Right ventricle myocardium superior (tissue), 1 donor: ENCODE measurements at regions not wholly inside any gene's neighbourhood (a gene's known extent, or its start where the extent isn't known, plus 50 kb on each side); places are given as distances from the start of the nearest gene placed in this dataset. TPM values are rescaled to one million over a fixed set of nuclear protein-coding genes. Genes with fewer than 3 reads are reported as not detected.
A peak's percentile ranks its signal among the peaks of the same experiment; 100 is the strongest.

Experiments
- ATAC-seq: fragments of 200-7000 bp; cut with Tn5 transposase; one replicate; pipeline ENCODE4 v1.9.1; 2020; ENCODE audit warnings: mild to moderate bottlenecking; ENCODE audit not compliant: poor library complexity
- DNase-seq: peaks from one replicate; pipeline ENCODE4 v3.0.0-alpha.2; 2020
- intact Hi-C: fragments of 100-400 bp; cut with DNase I; formaldehyde crosslinking; loops from one replicate; pipeline ENCODE4 v1.11.2; 2022
- microRNA-seq: library from miRNA; unstranded; fragments of <30 nt; microRNA quantifications from one replicate; pipeline ENCODE4 v1.2.0, GENCODE V29; 2020
- donor health status: DM: no; HTN: yes; CAD: no; lungs with severe emphysema.

DNA sequence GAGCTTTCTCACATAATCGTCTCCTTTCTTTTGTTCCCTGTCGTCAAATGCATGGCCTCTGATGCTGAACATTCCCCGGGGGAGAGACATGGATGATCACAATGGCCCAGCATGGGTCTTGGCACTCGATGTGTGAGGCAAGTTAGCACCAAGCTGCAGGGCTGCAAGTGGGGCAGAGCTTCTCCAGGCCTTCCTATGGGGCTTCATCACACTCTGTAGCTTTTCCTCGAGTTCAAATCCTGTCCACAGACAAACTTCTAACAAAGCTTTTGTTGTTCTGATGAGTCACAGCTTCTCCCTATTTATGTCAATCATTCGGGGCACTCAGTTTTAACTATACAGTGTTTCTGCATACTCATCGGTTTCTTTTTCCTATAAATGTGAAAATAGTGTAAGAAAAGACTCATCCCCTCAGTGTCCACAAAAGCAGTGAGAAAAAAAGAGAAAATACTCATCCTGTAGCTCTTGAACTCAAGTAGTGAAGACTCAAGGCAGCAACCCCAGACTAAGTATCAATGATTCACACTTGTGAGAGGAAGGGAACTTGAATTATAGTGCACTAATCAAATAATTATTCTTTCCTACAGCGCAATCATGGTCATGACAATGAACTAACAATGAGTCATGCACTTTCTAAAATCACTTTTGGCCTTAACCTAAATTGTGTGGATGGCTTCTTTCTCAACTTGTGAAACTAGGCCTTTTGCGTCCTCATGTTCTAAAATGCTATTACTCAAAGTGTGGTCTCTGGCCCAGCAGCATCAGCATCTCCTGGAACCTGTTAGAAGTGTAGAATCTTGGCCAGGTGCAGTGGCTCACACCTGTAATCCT lies 68.4 kb upstream of the NOX3 start:
- intact Hi-C loops: no loop called here
- DNase-seq (no peak), ATAC-seq (no peak)

- DNase-seq: no peak
- intact Hi-C loops: no loop called here
- no peak for ATAC-seq
Observed at GRCh38 chr6:155521719-155522118, 66.1 kb upstream of the NOX3 start.

GRCh38 chr6:155520078-155520477 lies 64.4 kb upstream of the NOX3 start:
- ATAC-seq (no peak), DNase-seq (no peak)
- intact Hi-C loops: no loop called here

GRCh38 chr6:155519176-155519738 lies 63.6 kb upstream of the NOX3 start:
- DNase-seq: no peak
- ATAC-seq: no peak
- intact Hi-C loops: no loop called here

GRCh38 chr6:155517294-155517693 lies 61.7 kb upstream of the NOX3 start:
- no peak for ATAC-seq
- DNase-seq: no peak
- intact Hi-C loops: no loop called here

DNA sequence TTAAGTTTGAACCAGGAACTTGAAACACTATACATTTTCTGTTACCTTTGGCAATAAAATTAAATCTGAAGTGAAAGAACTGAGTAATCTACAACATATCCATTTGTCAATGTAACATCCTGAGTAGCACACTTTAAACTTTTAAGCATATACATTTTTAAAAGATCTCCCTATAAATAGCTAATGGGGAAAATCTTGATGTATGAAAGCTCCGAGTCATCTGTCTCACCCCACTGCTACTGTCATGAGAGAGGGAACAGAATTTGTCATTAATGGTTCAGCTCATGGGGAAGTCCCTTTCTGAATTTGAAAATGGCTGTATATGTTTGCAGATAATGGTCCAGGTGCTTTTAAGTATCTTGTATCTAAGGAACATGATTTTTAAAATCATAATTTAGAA lies 55.2 kb upstream of the NOX3 start:
- ATAC-seq (no peak), DNase-seq (no peak)
- intact Hi-C loops: no loop called here

DNA sequence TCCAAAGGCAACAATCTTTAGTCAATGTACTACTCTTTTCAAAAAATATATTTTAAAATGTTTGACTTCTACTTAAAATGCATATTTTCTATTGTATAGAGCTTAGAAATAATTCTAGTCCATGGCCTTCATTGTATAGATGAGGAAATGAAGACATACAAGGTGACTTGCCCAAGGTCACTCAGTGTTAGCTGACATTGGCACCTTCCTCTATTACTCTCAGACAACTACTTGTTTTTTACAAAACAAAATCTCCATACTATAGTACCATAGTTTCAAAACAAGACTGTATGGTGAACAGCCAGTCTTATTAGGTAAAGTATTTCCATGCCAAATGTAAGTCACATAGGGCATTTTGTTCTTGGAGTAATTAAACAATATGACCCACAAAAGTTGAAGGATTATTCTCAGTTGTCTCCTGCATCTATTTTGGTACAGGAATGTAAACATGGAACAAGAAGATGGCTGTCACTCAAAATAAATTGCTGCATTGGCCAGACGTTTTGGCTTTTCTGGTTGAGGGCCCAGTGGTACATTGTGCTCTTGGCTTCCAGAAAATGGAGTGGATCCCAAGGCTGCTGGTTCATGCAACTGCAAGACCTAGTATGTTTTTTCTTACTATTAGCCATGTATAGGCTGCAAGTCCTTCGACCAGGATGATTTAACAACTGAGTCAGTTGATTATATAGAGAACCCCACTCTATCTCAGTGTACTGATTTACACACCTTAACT lies 54.3 kb upstream of the NOX3 start:
- ATAC-seq: peak; percentile 59
- DNase-seq: no peak
- intact Hi-C loops: no loop called here

- intact Hi-C loops: no loop called here
- ATAC-seq (no peak), DNase-seq (no peak)
Observed at GRCh38 chr6:155505608-155505989, 50.0 kb upstream of the NOX3 start.

Small RNA genes lying in the stretch of these regions (microRNA-seq; reads per million reads assigned to microRNA genes)
- not detected for gene MIR1202
